MG63 (cell line): ENCODE measurements at regions not wholly inside any gene's neighbourhood (a gene's known extent, or its start where the extent isn't known, plus 50 kb on each side); places are given as distances from the start of the nearest gene placed in this dataset.

Experiments
- DNase-seq: peaks from one replicate; pipeline ENCODE4 v3.0.0-alpha.2; 2020
- H3K27me3 ChIP-seq: fragments of 250-450 bp; sonication (Bioruptor Pico); 2 replicates; pipeline ENCODE4 v1.5.1; 2020; ENCODE audit warnings: mild to moderate bottlenecking, moderate library complexity
- H3K36me3 ChIP-seq: fragments of 250-450 bp; sonication (Bioruptor Pico); 2 replicates; pipeline ENCODE4 v1.5.1; 2020; ENCODE audit warnings: mild to moderate bottlenecking, moderate library complexity
- H3K4me3 ChIP-seq: fragments of 250-450 bp; sonication (Bioruptor Pico); 2 replicates; pipeline ENCODE4 v1.5.1; 2020; ENCODE audit warnings: mild to moderate bottlenecking, moderate library complexity
- H3K9me3 ChIP-seq: fragments of 250-450 bp; sonication (Bioruptor Pico); 2 replicates; pipeline ENCODE4 v1.5.1; 2020; ENCODE audit warnings: mild to moderate bottlenecking, moderate library complexity

DNA sequence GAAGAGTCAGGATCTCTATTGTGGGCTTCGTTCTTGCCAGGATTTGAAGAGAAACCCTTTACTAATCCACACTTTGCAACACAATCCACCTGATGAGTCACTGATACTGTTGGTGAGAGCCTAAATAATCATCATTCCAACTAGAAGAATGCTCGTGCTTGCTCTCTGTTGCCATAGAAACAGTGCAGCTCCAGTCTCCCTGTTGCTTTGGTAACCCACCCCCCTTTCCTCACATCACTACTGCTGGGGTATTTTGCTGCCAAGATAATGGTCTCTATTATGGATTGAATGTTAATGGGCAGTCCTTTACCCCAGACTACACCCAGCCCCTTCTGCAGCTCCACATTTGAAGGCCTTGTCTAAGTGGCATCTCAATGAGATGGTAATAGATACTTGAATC, 190.4 kb downstream of the ABCC12 start:
- H3K9me3 ChIP-seq = no peaks in the 10 kb centered on the region
- H3K36me3 ChIP-seq = no peaks in the 10 kb centered on the region
- H3K27me3 ChIP-seq = no peaks in the 10 kb centered on the region
- DNase-seq = no peak
- H3K4me3 ChIP-seq = no peak overlapping the region

DNA sequence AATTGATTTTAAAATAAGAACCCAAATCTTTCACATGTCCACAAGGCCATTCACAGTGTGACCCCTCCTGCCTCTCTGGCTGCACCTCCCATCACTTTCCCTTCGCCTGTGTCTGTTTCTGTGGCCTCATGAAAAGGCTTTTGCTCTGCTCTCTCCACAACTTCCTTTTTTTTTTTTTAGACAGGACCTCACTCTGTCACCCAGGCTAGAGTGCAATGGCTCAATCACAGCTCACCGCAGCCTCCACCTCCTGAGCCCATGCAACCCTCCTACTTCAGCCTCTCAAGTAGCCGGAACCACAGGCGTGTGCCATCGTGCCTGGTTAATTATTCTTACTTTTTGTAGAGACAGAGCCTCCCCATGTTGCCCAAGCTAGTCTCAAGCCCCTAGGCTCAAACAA, 197.1 kb downstream of the ABCC12 start:
- no peak for DNase-seq
- H3K4me3 ChIP-seq = no peak overlapping the region
- no peaks in the 10 kb centered on the region for H3K36me3 ChIP-seq
- H3K27me3 ChIP-seq = no peaks in the 10 kb centered on the region
- no peaks in the 10 kb centered on the region for H3K9me3 ChIP-seq

DNA sequence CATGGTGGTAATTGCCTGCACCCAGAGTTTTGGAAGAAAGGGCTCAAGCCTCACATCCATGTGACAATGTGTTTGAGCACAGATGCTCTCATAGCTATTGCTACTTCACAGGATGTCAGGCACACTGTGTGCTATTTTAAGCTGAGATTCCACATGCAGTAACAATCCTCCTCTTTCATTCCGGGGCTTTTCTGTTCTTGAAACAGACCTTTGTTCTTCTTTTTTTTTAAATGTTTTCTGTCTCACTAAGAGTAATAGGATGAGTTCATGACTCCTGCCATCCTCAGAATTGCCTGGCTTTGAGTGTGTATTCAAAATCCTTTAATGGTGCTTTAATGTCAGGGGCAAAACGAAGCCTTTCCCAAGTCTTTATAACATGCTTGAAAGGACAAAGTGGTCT, 198.9 kb downstream of the ABCC12 start:
- Histone ChIP-seq H3K36me3 (no peaks in the 10 kb centered on the region), H3K9me3 (no peaks in the 10 kb centered on the region), H3K4me3 (no peak overlapping the region), H3K27me3 (no peaks in the 10 kb centered on the region)
- DNase-seq = no peak

DNA sequence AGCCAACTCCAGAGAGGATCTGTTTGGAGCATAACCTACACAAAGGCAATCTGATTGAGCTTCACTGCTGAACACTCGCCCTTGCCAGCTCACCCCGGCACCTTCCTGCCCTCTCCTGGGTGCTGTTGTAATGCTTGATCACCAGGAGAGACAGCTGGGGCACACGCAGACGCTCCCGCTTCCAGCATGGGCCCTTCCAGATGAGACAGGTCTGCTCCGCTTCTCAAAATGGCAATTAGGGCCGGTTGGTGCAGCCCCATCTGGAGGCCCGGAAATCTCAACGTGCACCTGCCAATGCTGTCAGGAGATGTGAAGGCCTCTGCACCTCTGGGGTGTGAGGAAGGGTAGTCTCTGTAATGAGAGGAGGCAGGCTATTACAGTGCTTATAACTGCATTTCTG, 206.1 kb downstream of the ABCC12 start:
- Histone ChIP-seq H3K27me3 (no peaks in the 10 kb centered on the region), H3K9me3 (no peaks in the 10 kb centered on the region), H3K4me3 (no peak overlapping the region), H3K36me3 (no peaks in the 10 kb centered on the region)
- no peak for DNase-seq

DNA sequence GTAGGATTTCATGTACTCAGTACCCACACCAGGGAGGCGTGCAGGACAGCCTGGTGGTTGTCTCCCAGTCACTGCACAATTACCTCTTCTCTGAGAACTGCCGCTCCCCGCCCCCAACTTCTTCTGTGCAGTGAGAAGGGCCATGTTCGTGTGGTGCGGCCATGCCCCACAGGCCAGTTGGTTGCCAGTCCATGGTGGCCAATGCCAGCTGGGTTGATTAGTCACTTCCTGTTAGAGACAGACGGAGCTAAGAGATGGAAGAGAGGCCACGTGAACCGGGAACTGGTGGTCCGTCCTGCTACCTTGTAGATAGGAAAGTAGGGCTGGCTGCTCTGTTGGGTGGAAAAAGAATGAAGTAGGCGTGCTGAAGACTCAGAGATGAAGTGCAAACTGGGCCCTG, 206.5 kb downstream of the ABCC12 start:
- DNase-seq = no peak
- H3K4me3 ChIP-seq = no peak overlapping the region
- no peaks in the 10 kb centered on the region for H3K27me3 ChIP-seq
- H3K36me3 ChIP-seq = no peaks in the 10 kb centered on the region
- H3K9me3 ChIP-seq = no peaks in the 10 kb centered on the region

DNA sequence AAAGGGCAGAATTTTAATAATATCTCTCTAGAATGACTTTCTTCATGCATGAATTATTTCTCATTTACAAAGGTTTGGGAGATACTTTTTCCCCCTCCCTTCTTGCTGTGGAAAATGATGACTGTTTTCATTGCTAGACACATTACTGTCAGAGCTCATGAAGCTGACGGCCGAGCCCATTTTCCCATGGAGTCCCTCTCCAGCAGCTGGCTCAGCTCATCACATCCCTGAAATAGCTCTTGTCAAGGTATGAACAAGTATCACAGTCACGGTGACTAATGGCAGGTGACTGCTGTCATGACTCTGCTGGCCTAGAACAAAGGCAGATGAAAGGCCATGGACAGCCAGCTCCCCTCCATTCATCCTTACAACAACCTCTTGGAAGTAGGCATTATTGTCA, 208.1 kb downstream of the ABCC12 start:
- no peak for DNase-seq
- no peaks in the 10 kb centered on the region for H3K27me3 ChIP-seq
- no peaks in the 10 kb centered on the region for H3K9me3 ChIP-seq
- no peaks in the 10 kb centered on the region for H3K36me3 ChIP-seq
- no peak overlapping the region for H3K4me3 ChIP-seq

DNA sequence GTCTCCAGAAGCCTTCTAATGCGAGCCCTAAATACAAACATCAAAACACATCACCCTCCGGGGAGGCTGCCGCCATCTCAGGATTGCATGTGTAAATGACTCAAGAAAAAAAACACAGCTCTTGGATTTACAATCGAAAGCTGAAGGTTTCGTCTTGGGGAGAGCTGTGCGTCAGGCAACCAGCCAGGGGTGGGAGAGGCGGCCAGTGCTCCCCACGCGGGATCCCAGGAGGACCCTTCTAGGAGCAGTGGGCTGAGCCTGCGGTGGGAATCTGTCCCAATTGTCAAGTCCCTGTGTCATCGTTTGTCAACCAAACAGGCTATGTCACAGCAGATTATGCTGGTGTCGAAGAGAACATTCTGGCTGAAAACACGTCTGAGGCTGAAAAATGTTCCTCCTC, 209.7 kb downstream of the ABCC12 start:
- Histone ChIP-seq H3K27me3 (no peaks in the 10 kb centered on the region), H3K4me3 (no peak overlapping the region), H3K9me3 (no peaks in the 10 kb centered on the region), H3K36me3 (no peaks in the 10 kb centered on the region)
- DNase-seq = no peak

DNA sequence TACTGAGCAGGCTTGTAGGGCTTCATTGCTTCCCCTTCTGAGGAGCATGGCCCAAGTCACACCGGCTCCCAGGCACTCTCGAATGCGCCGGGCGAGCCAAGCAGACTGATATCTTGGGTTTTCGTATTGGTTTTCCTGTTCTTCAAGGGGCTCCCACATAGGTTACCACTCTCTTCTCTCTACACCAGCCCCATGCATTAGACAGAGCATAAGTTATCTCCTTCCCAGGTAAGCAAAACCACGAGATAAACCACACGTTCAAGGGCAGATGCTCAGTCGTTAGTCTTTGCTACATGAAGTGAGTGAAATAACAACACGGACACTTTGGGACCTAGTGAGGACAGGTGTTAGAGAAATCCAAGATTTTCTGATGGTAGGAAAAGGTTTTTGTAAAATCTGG, 211.2 kb downstream of the ABCC12 start:
- Histone ChIP-seq H3K36me3 (no peaks in the 10 kb centered on the region), H3K9me3 (no peaks in the 10 kb centered on the region), H3K4me3 (no peak overlapping the region), H3K27me3 (no peaks in the 10 kb centered on the region)
- no peak for DNase-seq

DNA sequence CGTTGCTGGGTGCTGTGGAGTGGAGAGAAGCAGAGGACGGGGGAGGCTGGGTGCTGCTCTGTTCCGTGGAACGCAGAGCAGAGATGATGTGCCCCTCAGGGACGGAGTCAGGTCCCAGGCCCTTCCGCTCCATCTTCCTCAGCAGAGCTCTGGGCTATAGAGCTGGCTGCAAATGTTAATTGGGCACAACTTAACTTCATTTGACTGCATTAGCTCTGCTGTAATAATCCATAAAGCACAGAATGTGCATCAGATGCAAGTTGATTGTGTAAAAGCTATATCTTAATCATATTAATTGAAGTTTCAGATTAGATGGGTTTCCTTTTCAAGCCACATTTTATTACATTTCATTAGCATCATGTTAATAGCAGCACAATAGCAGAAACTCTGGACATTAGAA, 212.6 kb downstream of the ABCC12 start:
- H3K36me3 ChIP-seq = no peaks in the 10 kb centered on the region
- H3K4me3 ChIP-seq = no peak overlapping the region
- no peak for DNase-seq
- no peaks in the 10 kb centered on the region for H3K27me3 ChIP-seq
- H3K9me3 ChIP-seq = no peaks in the 10 kb centered on the region

DNA sequence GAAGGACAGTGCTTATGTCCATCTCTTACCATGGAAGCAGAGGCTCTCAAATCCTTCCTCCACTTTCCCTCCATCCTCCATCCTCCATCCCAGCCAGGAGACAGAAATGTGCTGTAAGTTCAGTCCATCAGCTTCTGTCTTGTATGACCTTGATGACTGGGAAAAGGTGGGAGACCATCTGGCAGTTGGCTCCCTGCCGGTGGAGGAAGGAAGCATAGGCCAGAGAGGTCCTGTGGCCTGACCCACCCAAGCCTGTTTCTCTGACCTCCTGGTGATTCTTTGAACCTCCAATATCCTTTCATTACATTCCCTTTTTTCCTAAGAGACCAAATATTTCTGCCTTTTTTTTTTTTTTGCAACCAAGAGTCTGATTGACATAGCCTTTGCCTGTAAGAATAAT, 215.3 kb downstream of the ABCC12 start:
- no peaks in the 10 kb centered on the region for H3K27me3 ChIP-seq
- H3K36me3 ChIP-seq = no peaks in the 10 kb centered on the region
- no peaks in the 10 kb centered on the region for H3K9me3 ChIP-seq
- no peak for DNase-seq
- H3K4me3 ChIP-seq = no peak overlapping the region

DNA sequence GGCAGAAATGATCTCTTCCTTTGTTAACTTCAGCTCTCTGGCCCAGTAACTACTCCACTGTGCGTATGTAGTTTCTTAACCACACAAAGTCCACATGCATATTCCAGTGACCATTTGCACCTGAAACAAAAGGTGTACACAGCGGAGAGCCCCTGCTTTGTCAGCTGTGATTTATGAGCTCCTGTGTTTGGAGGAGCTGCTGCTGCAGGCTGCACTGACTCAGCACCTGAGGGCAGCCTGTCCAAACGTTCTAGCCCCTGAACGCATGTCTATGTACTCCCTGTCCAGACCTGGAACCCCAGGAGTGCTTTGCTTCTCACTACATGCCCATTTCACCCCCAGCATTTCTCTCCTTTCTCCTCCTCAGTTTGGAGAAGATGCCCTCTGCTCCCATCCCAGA, 216.1 kb downstream of the ABCC12 start:
- no peaks in the 10 kb centered on the region for H3K9me3 ChIP-seq
- H3K27me3 ChIP-seq = no peaks in the 10 kb centered on the region
- H3K4me3 ChIP-seq = no peak overlapping the region
- H3K36me3 ChIP-seq = no peaks in the 10 kb centered on the region
- DNase-seq = no peak

DNA sequence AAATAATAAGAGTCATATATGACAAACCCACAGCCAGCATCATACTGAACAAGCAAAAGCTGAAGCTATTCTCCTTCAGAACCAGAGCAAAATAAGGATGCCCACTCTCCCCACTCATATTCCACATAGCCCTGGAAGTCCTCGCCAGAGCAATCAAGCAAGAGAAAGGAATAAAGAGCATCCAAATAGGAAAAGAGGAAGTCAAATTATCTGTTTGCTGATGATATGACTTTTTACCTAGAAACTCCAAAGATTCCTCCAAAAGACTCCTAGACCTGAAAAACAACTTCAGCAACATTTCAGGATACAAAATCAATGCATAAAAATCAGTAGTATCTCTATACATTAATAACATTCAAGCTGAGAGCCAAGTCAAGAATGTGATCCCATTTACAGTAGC, 217.5 kb downstream of the ABCC12 start:
- no peak for DNase-seq
- H3K36me3 ChIP-seq = no peaks in the 10 kb centered on the region
- H3K4me3 ChIP-seq = no peak overlapping the region
- no peaks in the 10 kb centered on the region for H3K27me3 ChIP-seq
- H3K9me3 ChIP-seq = no peaks in the 10 kb centered on the region

DNA sequence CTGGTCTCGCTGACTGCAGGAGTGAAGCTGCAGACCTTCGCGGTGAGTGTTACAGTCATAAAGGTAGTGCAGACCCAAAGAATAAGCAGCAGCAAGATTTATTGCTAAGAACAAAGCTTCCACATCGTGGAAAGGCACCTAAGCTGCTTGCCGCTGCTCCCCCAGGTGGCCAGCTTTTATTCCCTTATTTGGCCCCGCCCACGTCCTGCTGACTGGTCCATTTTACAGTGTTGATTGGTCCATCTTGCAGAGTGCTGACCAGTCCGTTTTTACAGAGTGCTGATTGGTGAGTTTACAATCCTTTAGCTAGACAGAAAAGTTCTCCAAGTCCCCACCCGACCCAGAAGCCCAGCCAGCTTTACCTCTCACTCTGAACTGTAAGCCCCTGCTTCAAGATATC, 227.8 kb downstream of the ABCC12 start:
- Histone ChIP-seq H3K36me3 (no peaks in the 10 kb centered on the region), H3K9me3 (no peaks in the 10 kb centered on the region), H3K27me3 (no peaks in the 10 kb centered on the region), H3K4me3 (no peak overlapping the region)
- DNase-seq = peak; percentile 15

DNA sequence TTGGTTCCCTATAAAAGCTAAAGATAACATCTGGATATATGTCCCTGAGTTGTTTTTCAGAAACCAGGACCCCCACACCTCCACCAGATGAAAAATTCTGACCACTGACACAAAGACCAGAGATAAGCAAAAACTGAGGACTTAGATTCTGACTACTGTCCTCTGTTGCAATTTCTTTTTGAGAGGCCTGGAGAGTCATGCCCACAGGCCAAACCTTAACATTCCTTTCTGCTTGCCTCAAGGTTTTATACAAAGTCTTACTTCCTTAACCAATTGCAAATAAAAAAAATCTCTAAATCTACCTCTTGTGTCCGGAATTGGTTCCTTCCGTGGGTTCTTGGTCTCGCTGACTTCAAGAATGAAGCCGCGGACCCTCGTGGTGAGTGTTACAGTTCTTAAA, 228.5 kb downstream of the ABCC12 start:
- no peak for DNase-seq
- no peaks in the 10 kb centered on the region for H3K27me3 ChIP-seq
- H3K9me3 ChIP-seq = no peaks in the 10 kb centered on the region
- no peaks in the 10 kb centered on the region for H3K36me3 ChIP-seq
- H3K4me3 ChIP-seq = no peak overlapping the region

DNA sequence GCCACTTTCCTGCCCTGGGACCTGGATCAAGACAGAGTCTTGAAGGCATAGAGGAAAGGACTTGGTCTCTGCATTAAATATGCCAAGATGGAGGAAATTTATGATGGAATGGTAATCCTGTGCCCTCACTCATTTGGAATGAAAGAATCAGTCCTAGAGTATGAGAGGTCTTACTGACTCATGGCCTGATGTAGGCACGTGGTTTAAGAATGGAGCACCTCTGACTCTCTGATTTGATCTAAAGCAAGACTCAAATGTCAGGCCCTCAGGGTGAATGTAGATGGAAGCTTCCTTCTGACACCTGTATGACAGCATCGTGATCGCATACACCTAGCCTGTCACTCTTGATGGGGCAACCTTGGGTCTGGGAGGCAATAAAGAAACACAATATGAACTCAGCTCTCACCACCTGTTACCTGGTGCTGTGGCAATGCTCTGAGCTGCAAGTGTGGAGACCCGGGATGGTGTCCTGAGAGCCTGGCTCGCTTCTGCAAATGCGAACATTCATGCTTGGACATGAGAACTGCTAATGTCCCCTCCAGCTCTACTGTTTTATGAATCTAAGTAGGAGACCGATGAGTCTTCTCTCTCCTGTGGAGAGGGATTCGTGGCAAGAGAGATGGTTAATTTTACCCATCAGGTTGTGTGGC, 229.9 kb downstream of the ABCC12 start:
- H3K36me3 ChIP-seq = no peaks in the 10 kb centered on the region
- H3K27me3 ChIP-seq = no peaks in the 10 kb centered on the region
- no peaks in the 10 kb centered on the region for H3K9me3 ChIP-seq
- no peak for DNase-seq
- no peak overlapping the region for H3K4me3 ChIP-seq

DNA sequence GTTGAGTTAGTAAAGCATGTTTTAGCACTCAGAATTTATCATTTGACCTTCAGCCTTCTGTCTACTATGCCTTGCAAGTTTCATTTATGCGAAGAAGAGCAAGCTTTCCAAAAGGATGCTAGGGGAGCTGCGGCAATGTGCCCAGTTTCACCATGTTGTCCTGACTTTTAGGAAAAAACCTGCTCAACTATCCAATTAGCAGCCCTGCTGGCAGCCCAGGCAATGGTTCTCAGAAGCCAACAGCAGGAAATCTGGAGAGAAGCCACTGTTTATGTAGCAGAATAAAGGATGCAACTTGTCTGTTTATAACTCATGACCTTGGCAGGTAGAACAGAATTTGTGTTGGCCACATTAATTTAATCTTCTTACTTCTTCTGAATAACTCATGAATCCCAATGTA, 230.8 kb downstream of the ABCC12 start:
- no peak for DNase-seq
- Histone ChIP-seq H3K9me3 (no peaks in the 10 kb centered on the region), H3K36me3 (no peaks in the 10 kb centered on the region), H3K27me3 (no peaks in the 10 kb centered on the region), H3K4me3 (no peak overlapping the region)

DNA sequence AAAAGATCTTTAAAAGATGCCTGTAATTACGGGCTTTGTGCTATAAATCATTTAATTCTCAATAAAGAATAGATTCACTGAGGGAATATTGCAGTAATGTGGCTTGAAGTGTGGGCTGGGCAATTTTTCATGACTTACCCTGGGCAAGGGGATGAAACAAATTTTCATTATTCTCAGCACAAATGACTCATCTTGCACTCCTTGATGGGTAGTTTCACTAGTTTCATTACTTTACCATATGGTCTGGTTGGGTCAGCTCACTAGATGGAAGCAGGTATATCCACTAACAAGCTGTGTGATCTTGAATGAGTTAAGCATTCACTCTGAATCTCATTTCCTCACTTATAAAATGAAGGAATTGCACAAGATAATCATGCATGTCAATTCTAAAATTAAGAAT, 234.3 kb downstream of the ABCC12 start:
- no peaks in the 10 kb centered on the region for H3K9me3 ChIP-seq
- no peak for DNase-seq
- no peaks in the 10 kb centered on the region for H3K27me3 ChIP-seq
- no peak overlapping the region for H3K4me3 ChIP-seq
- no peaks in the 10 kb centered on the region for H3K36me3 ChIP-seq

DNA sequence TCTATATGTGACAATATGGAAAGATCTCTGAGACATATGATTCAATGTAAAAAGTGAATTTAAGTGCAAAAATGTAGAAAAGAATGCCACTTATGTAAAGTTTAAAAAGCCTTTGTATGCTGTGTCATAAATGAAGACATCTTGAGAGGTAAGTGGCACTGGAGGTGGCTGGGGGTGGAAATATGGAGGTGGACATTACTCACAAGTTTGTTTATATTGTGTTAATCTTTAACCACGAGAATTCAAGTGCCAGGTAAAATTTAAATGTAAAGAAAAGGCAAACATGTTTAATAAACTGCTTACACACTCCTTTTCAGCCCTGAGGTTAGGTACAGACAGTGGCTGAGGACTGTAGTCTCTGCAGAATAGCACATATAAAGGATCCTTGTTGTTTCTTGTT, 235.1 kb downstream of the ABCC12 start:
- H3K9me3 ChIP-seq = no peaks in the 10 kb centered on the region
- H3K36me3 ChIP-seq = no peaks in the 10 kb centered on the region
- DNase-seq = no peak
- H3K27me3 ChIP-seq = no peaks in the 10 kb centered on the region
- H3K4me3 ChIP-seq = no peak overlapping the region

DNA sequence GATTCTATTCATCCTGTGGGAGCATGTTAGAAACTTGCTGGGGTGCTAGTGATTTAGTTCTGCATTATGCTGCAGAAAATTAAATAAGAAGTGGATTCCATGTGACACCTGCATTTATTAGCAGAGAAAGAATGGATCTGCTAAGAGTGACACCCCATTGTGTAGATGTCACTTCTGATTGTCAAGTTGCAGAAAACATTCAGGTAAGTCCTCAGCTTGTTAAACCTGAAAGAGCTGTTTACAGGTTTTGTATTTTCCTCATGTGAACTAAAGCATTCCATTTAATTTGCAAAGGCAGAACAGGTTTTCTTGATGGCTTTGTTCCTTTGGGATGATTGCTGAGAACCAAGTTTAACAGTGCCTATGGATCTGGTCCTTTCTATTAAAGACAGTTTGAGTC, 238.7 kb downstream of the ABCC12 start:
- Histone ChIP-seq H3K27me3 (no peaks in the 10 kb centered on the region), H3K9me3 (no peaks in the 10 kb centered on the region), H3K4me3 (no peak overlapping the region), H3K36me3 (no peaks in the 10 kb centered on the region)
- no peak for DNase-seq
